ENCODE measurements at regions not wholly inside any gene's neighbourhood (a gene's known extent, or its start where the extent isn't known, plus 50 kb on each side); places are given as distances from the start of the nearest gene placed in this dataset.

DNA sequence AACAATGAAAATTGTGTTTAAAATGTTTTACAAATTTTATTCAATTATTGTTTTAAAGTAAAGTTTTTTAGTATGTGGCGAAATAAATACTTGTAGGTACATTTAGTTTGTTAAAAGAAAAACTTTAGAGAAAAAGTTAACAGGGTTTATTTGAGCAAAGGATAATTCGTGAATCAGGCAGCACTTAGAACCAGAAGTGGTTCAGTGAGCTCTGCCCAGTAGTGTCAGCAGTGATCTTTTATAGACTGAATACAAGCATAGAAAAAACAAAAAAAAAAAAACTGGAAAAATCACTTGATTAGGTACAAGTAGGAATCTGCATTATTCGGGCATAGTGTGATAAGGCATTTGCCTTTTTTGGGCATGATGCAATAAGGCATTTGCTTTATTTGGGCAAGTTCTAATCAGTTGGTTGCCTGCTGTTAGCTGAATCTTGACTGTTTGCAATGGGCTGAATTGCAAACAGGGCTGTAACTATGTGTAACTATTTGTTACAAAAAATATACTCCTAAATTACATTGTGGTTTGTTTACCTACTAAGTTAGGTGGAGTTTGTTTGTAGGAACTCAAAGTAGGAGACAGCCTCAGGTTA, 122.9 kb upstream of the MMS22L start:
- no peak for ATAC-seq
- TF ChIP-seq ESRRG (CRISPR knock-in tag; IDR thresholded peaks at IDR 0.05): no peak

DNA sequence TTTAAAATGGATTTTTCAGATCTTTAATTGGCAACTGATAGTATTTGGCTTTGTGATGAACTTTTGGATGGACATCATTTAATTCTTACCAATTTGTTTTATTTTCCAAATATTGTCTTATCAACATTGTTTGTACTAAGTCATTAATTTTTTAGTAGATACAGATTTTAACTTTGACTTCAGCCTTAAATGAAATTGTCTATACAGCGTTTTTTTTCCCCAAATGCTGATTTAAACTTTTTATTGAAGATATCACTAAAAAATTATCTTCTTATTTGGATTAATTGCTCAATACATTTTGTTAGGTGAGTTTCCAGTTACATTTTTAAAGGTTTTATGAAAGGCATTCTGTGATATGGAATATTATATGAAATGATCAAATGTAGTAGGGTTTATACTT, 123.6 kb upstream of the MMS22L start:
- ATAC-seq: no peak

DNA sequence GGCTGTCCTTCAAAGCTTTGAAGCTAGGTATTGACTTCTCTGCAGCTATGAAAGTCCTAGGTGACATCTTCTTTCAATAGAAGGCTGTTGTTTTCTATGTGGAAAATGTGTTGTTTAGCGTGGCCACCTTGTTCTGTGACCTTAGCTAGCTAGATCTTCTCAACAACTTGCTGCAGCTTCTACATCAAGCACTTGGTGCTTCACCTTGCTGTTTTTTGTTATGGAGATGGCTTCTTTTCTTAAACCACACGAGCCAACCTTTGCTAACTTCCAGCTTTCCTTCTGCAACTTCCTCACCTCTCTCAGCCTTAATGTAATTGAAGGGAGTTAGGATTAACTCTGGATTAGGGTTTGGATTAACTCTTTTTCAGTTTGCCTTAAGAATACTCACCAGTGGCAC, 128.6 kb upstream of the MMS22L start:
- TF ChIP-seq, protein P1, sequence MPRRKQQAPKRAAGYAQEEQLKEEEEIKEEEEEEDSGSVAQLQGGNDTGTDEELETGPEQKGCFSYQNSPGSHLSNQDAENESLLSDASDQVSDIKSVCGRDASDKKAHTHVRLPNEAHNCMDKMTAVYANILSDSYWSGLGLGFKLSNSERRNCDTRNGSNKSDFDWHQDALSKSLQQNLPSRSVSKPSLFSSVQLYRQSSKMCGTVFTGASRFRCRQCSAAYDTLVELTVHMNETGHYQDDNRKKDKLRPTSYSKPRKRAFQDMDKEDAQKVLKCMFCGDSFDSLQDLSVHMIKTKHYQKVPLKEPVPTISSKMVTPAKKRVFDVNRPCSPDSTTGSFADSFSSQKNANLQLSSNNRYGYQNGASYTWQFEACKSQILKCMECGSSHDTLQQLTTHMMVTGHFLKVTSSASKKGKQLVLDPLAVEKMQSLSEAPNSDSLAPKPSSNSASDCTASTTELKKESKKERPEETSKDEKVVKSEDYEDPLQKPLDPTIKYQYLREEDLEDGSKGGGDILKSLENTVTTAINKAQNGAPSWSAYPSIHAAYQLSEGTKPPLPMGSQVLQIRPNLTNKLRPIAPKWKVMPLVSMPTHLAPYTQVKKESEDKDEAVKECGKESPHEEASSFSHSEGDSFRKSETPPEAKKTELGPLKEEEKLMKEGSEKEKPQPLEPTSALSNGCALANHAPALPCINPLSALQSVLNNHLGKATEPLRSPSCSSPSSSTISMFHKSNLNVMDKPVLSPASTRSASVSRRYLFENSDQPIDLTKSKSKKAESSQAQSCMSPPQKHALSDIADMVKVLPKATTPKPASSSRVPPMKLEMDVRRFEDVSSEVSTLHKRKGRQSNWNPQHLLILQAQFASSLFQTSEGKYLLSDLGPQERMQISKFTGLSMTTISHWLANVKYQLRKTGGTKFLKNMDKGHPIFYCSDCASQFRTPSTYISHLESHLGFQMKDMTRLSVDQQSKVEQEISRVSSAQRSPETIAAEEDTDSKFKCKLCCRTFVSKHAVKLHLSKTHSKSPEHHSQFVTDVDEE (CRISPR knock-in tag; IDR thresholded peaks at IDR 0.05): no peak
- TF ChIP-seq ESRRG (CRISPR knock-in tag; IDR thresholded peaks at IDR 0.05) (no peak), ZNF70 (CRISPR knock-in tag; IDR thresholded peaks at IDR 0.05) (no peak), ISL1 (CRISPR knock-in tag; IDR thresholded peaks at IDR 0.05) (no peak)
- TF ChIP-seq, protein P2, sequence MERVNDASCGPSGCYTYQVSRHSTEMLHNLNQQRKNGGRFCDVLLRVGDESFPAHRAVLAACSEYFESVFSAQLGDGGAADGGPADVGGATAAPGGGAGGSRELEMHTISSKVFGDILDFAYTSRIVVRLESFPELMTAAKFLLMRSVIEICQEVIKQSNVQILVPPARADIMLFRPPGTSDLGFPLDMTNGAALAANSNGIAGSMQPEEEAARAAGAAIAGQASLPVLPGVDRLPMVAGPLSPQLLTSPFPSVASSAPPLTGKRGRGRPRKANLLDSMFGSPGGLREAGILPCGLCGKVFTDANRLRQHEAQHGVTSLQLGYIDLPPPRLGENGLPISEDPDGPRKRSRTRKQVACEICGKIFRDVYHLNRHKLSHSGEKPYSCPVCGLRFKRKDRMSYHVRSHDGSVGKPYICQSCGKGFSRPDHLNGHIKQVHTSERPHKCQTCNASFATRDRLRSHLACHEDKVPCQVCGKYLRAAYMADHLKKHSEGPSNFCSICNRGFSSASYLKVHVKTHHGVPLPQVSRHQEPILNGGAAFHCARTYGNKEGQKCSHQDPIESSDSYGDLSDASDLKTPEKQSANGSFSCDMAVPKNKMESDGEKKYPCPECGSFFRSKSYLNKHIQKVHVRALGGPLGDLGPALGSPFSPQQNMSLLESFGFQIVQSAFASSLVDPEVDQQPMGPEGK (CRISPR knock-in tag; IDR thresholded peaks at IDR 0.05; ENCODE audit: borderline replicate concordance): no peak
- TF ChIP-seq, protein P3, sequence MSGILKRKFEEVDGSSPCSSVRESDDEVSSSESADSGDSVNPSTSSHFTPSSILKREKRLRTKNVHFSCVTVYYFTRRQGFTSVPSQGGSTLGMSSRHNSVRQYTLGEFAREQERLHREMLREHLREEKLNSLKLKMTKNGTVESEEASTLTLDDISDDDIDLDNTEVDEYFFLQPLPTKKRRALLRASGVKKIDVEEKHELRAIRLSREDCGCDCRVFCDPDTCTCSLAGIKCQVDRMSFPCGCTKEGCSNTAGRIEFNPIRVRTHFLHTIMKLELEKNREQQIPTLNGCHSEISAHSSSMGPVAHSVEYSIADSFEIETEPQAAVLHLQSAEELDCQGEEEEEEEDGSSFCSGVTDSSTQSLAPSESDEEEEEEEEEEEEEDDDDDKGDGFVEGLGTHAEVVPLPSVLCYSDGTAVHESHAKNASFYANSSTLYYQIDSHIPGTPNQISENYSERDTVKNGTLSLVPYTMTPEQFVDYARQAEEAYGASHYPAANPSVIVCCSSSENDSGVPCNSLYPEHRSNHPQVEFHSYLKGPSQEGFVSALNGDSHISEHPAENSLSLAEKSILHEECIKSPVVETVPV (CRISPR knock-in tag; IDR thresholded peaks at IDR 0.05): no peak
- TF ChIP-seq, protein P4, sequence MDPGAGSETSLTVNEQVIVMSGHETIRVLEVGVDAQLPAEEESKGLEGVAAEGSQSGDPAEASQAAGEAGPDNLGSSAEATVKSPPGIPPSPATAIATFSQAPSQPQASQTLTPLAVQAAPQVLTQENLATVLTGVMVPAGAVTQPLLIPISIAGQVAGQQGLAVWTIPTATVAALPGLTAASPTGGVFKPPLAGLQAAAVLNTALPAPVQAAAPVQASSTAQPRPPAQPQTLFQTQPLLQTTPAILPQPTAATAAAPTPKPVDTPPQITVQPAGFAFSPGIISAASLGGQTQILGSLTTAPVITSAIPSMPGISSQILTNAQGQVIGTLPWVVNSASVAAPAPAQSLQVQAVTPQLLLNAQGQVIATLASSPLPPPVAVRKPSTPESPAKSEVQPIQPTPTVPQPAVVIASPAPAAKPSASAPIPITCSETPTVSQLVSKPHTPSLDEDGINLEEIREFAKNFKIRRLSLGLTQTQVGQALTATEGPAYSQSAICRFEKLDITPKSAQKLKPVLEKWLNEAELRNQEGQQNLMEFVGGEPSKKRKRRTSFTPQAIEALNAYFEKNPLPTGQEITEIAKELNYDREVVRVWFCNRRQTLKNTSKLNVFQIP (CRISPR knock-in tag; IDR thresholded peaks at IDR 0.05; ENCODE audit: borderline replicate concordance, low read depth): no peak
- ATAC-seq: no peak

More for the DNA sequence above, 123.6 kb upstream of the MMS22L start:
- TF ChIP-seq ESRRG (CRISPR knock-in tag; IDR thresholded peaks at IDR 0.05) (no peak), RARB (CRISPR knock-in tag; IDR thresholded peaks at IDR 0.05) (no peak), BACH2 (CRISPR knock-in tag; IDR thresholded peaks at IDR 0.05; ENCODE audit: borderline replicate concordance) (no peak), CSDC2 (CRISPR knock-in tag; IDR thresholded peaks at IDR 0.05) (no peak), ZC3H10 (CRISPR knock-in tag; IDR thresholded peaks at IDR 0.05) (no peak)

DNA sequence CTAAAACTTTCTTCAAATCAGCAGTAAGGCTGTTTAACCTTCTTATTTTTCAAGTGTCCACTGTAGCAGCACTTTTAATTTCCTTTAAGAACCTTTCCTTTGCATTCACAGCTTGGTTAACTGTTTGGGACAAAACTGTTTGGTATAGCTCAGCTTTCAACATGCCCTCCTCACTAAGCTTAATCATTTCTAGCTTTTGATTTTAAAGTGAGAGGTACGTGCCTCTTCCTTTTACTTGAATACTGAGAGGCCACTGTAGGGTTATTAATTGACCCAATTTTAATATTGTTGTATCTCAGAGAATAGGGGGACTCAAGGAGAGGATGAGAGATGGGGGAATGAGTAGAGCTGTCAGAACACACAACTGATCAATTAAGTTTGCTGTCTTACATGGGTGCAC, 129.5 kb upstream of the MMS22L start:
- no peak for ATAC-seq
- TF ChIP-seq RARB (CRISPR knock-in tag; IDR thresholded peaks at IDR 0.05): no peak
- TF ChIP-seq ZFP30 (CRISPR knock-in tag; IDR thresholded peaks at IDR 0.05): no peak
- no peak for TF ChIP-seq GLIS3 (CRISPR knock-in tag; IDR thresholded peaks at IDR 0.05)
- TF ChIP-seq, protein P2 (CRISPR knock-in tag; IDR thresholded peaks at IDR 0.05; ENCODE audit: borderline replicate concordance): no peak
- TF ChIP-seq CSDC2 (CRISPR knock-in tag; IDR thresholded peaks at IDR 0.05): no peak
- TF ChIP-seq SNAI2 (CRISPR knock-in tag; IDR thresholded peaks at IDR 0.05): no peak
- TF ChIP-seq, protein P5, sequence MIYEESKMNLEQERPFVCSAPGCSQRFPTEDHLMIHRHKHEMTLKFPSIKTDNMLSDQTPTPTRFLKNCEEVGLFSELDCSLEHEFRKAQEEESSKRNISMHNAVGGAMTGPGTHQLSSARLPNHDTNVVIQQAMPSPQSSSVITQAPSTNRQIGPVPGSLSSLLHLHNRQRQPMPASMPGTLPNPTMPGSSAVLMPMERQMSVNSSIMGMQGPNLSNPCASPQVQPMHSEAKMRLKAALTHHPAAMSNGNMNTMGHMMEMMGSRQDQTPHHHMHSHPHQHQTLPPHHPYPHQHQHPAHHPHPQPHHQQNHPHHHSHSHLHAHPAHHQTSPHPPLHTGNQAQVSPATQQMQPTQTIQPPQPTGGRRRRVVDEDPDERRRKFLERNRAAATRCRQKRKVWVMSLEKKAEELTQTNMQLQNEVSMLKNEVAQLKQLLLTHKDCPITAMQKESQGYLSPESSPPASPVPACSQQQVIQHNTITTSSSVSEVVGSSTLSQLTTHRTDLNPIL (CRISPR knock-in tag; IDR thresholded peaks at IDR 0.05; ENCODE audit: low read depth): no peak
- TF ChIP-seq ARNTL (CRISPR knock-in tag; IDR thresholded peaks at IDR 0.05; ENCODE audit: borderline replicate concordance, low read depth): no peak
- no peak for TF ChIP-seq TCF4 (CRISPR knock-in tag; IDR thresholded peaks at IDR 0.05; ENCODE audit: borderline replicate concordance)

Measured in SK-N-SH treated with all-trans-retinoic acid at 6 μM for 48 hours (cell line).